Mesodermal cell (in vitro differentiated cells): ENCODE measurements at regions not wholly inside any gene's neighbourhood (a gene's known extent, or its start where the extent isn't known, plus 50 kb on each side); places are given as distances from the start of the nearest gene placed in this dataset.
A peak's percentile ranks its signal among the peaks of the same experiment; 100 is the strongest.

ENCODE experiments used
- H3K27ac ChIP-seq: 2 replicates; pipeline ENCODE4 v1.7.0; 2013; ENCODE audit warnings: mild to moderate bottlenecking, low read depth, low read length, moderate library complexity; ENCODE audit not compliant: severe bottlenecking
- H3K36me3 ChIP-seq: 2 replicates; pipeline ENCODE4 v1.7.1; 2013; ENCODE audit warnings: mild to moderate bottlenecking, low read length, moderate library complexity; ENCODE audit not compliant: control insufficient read depth, insufficient read depth
- H3K4me1 ChIP-seq: one replicate; pipeline ENCODE4 v1.7.1; 2013; ENCODE audit warnings: mild to moderate bottlenecking, low read length; ENCODE audit not compliant: insufficient read depth, control insufficient read depth, poor library complexity, severe bottlenecking
- H3K4me3 ChIP-seq: 2 replicates; pipeline ENCODE4 v1.7.0; 2013; ENCODE audit warnings: low read length, control low read depth, mild to moderate bottlenecking; ENCODE audit not compliant: insufficient read depth, poor library complexity, severe bottlenecking; ENCODE audit errors: extremely low read depth
- H3K9me3 ChIP-seq: 2 replicates; pipeline ENCODE4 v1.7.1; 2013; ENCODE audit warnings: mild to moderate bottlenecking, low read length, moderate library complexity; ENCODE audit not compliant: control insufficient read depth
- WGBS, 2 experiments: methylation state at CpG; one replicate each; pipeline ENCODE4 v1.1.5; 2013; ENCODE audit warnings: missing lambda C conversion rate in 2 of 2; ENCODE audit not compliant: insufficient coverage in 2 of 2; 5-methylcytosine and 5-hydroxymethylcytosine counted together

GRCh38 chr21:17427157-17427556 is 85.7 kb upstream of the CXADR start:
- H3K27ac ChIP-seq: no peak overlapping the region
- H3K36me3 ChIP-seq: no peaks in the 10 kb centered on the region
- H3K4me3 ChIP-seq: no peak overlapping the region
- no peaks in the 10 kb centered on the region for H3K4me1 ChIP-seq
- 89 to 95% methylated on average over 1 to 2 of the region's 7 CpGs for WGBS, 2 experiments
- H3K9me3 ChIP-seq: peaks cover 5% of the 10 kb centered on the region

GRCh38 chr21:17427831-17428483 is 84.9 kb upstream of the CXADR start:
- 70 to 93% methylated on average over 5 to 6 of the region's 10 CpGs for WGBS, 2 experiments
- Histone ChIP-seq H3K4me3 (no peak overlapping the region), H3K9me3 (peaks cover 5% of the 10 kb centered on the region), H3K27ac (no peak overlapping the region), H3K36me3 (no peaks in the 10 kb centered on the region), H3K4me1 (no peaks in the 10 kb centered on the region)

- H3K27ac ChIP-seq: no peak overlapping the region
- no peaks in the 10 kb centered on the region for H3K36me3 ChIP-seq
- H3K4me3 ChIP-seq: no peak overlapping the region
- peaks cover 5% of the 10 kb centered on the region for H3K9me3 ChIP-seq
- H3K4me1 ChIP-seq: no peaks in the 10 kb centered on the region
- 100% methylated on average over 1 to 3 of the region's 5 CpGs for WGBS, 2 experiments
Observed at GRCh38 chr21:17428484-17428869, 84.4 kb upstream of the CXADR start.

GRCh38 chr21:17428980-17429379 is 83.9 kb upstream of the CXADR start:
- Histone ChIP-seq H3K4me3 (no peak overlapping the region), H3K27ac (no peak overlapping the region), H3K36me3 (no peaks in the 10 kb centered on the region), H3K4me1 (no peaks in the 10 kb centered on the region), H3K9me3 (peaks cover 5% of the 10 kb centered on the region)
- WGBS, 2 experiments: 100% methylated on average over 4 of the region's 5 CpGs; no CpG with 5 or more reads in 1 of the 2 experiments

- H3K4me1 ChIP-seq: no peaks in the 10 kb centered on the region
- peaks cover 1% of the 10 kb centered on the region for H3K9me3 ChIP-seq
- no peak overlapping the region for H3K27ac ChIP-seq
- WGBS, 2 experiments: 100% methylated on average over 1 of the region's 3 CpGs; no CpG with 5 or more reads in 1 of the 2 experiments
- no peaks in the 10 kb centered on the region for H3K36me3 ChIP-seq
- no peak overlapping the region for H3K4me3 ChIP-seq
Observed at GRCh38 chr21:17429936-17430335, 82.9 kb upstream of the CXADR start.

- Histone ChIP-seq H3K4me1 (peaks cover 5% of the 10 kb centered on the region), H3K9me3 (no peaks in the 10 kb centered on the region), H3K27ac (no peak overlapping the region), H3K4me3 (no peak overlapping the region), H3K36me3 (no peaks in the 10 kb centered on the region)
- WGBS, 2 experiments: 100% methylated on average over 1 of the region's 3 CpGs; no CpG with 5 or more reads in 1 of the 2 experiments
Observed at GRCh38 chr21:17432732-17433057, 80.1 kb upstream of the CXADR start.

- Histone ChIP-seq H3K27ac (no peak overlapping the region), H3K9me3 (no peaks in the 10 kb centered on the region), H3K36me3 (no peaks in the 10 kb centered on the region), H3K4me3 (no peak overlapping the region), H3K4me1 (peaks cover 14% of the 10 kb centered on the region)
- 78% methylated on average over 2 of the region's 2 CpGs; no CpG with 5 or more reads in 1 of the 2 experiments for WGBS, 2 experiments
Observed at GRCh38 chr21:17433730-17434129, 79.1 kb upstream of the CXADR start.

- peak overlapping the region; percentile 80 for H3K27ac ChIP-seq
- H3K4me3 ChIP-seq: no peak overlapping the region
- WGBS, 2 experiments: 96 to 97% methylated on average over 5 of the region's 7 CpGs
- H3K9me3 ChIP-seq: no peaks in the 10 kb centered on the region
- H3K36me3 ChIP-seq: no peaks in the 10 kb centered on the region
- peaks cover 19% of the 10 kb centered on the region for H3K4me1 ChIP-seq
Observed at GRCh38 chr21:17435565-17436543, 77.0 kb upstream of the CXADR start.

GRCh38 chr21:17436626-17437111 is 76.2 kb upstream of the CXADR start:
- peak overlapping the region; percentile 80 for H3K27ac ChIP-seq
- no peaks in the 10 kb centered on the region for H3K36me3 ChIP-seq
- H3K9me3 ChIP-seq: no peaks in the 10 kb centered on the region
- WGBS, 2 experiments: 89 to 94% methylated on average over 3 of the region's 4 CpGs
- no peak overlapping the region for H3K4me3 ChIP-seq
- H3K4me1 ChIP-seq: peaks cover 19% of the 10 kb centered on the region

- Histone ChIP-seq H3K4me3 (no peak overlapping the region), H3K27ac (peak overlapping the region; percentile 26), H3K36me3 (no peaks in the 10 kb centered on the region), H3K9me3 (no peaks in the 10 kb centered on the region), H3K4me1 (peaks cover 19% of the 10 kb centered on the region)
- WGBS, 2 experiments: 20% methylated on average over 1 of the region's 5 CpGs; no CpG with 5 or more reads in 1 of the 2 experiments
Observed at GRCh38 chr21:17438635-17439034, 74.2 kb upstream of the CXADR start.
